ENCODE measurements at regions not wholly inside any gene's neighbourhood (a gene's known extent, or its start where the extent isn't known, plus 50 kb on each side); places are given as distances from the start of the nearest gene placed in this dataset.
"Not testable (repeated sequence)": the region's sequence is repeated elsewhere in the genome, so short reads cannot be mapped to it uniquely, and the experiment has no call there.

DNA sequence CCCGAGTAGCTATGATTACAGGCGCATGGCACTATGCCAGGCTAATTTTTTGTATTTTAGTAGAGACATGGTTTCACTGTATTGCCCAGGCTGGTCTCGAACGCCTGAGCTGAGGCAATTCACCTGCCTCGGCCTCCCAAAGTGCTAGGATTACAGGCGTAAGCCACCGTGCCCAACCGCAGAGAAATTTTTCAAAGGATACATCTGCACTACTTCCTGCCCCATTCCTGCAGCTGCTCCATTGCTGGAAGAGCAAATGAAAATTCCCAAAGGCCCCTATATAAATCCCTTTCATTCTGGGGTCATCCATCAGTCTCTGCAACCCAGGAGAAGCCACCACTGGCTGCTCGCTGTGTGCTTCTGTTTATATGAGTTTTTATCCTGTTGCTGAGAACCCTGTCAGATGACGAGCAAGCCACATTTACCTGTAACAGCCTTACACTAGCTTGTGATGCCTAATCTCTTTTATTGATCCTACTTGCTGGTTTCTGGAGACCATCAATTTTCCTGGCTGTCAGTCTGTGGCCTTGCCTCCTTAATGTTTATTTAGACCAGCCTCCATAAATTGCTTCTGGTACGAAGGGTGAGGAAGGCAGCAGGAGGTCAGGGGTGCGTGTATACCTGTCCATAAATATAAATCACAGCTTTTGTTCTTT lies 925.3 kb downstream of the TLE4 start:
- H3K4me3 ChIP-seq (ENCODE audit: low read length), result no peak overlapping the region
- TF ChIP-seq ZNF274 (IDR thresholded peaks at IDR 0.05; ENCODE audit: low read depth, low read length), result no peak

DNA sequence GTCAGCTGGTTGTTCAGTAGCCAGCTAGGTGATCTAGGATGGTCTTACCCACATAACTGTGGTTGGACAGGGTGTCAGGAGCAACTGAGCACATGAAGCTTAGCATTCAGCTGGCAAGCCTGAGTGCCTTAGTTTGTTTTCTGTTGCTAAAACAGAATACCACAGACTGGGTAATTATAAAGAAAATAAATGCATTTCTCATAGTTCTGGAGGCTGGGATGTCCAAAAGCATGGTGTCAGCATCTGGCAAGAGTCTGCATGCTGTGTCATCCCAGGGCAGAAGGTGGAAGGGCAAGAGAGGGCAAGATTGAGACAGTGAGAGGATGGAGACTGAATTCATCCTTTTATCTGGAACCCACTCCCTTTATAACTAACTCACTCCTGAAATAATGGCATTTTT lies 921.5 kb downstream of the TLE4 start:
- no peak overlapping the region for H3K4me3 ChIP-seq (ENCODE audit: low read length)
- no peak for TF ChIP-seq ZNF274 (IDR thresholded peaks at IDR 0.05; ENCODE audit: low read depth, low read length)

DNA sequence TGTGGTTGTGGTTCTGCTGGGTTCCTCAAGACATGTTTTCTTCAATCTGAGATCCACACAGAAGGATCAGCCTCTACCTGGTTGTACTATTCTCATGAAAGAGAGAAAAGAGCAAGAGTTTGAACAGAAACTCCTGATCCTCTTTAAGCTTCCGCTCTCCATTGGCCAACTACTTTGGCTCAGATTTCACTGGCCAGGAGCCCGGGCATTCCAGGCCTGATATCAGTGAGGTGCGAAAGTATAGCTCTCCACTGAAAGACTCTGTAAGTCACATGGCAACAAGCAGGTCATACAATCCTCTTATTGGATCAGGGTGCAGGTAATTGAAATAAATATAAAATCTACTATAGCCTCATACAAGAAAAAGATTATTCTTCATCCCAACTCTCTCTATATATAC lies 920.5 kb downstream of the TLE4 start:
- H3K4me3 ChIP-seq (ENCODE audit: low read length), result no peak overlapping the region
- no peak for TF ChIP-seq ZNF274 (IDR thresholded peaks at IDR 0.05; ENCODE audit: low read depth, low read length)

DNA sequence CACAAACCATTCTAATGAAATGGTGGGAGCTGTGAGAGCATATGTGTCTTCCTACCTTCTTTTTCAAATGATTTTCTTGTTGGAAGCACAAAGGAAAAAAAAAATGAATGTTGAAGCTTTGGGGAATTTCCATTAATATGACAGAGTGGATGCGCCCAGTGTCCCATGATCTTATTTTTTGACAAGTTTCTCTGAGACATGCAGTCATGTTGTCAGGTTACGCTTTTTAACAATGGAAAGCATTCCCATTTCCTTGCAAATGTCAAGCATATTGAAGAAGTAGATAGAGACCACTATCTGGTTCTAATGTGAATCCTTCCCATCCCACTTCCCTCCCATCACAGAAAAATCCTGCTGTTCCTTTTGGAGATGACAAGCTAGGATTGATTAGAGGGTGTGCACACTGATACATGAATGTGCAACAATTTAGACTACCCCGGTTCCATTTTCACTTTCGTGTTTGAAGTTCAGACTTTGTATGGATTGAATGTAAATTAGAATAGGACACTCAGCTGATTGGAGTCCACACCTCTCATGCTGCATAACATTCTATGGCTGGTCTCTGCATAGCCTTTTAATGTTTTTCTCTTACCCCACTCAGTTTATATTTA lies 919.4 kb downstream of the TLE4 start:
- TF ChIP-seq ZNF274 (IDR thresholded peaks at IDR 0.05; ENCODE audit: low read depth, low read length), result no peak
- no peak overlapping the region for H3K4me3 ChIP-seq (ENCODE audit: low read length)

DNA sequence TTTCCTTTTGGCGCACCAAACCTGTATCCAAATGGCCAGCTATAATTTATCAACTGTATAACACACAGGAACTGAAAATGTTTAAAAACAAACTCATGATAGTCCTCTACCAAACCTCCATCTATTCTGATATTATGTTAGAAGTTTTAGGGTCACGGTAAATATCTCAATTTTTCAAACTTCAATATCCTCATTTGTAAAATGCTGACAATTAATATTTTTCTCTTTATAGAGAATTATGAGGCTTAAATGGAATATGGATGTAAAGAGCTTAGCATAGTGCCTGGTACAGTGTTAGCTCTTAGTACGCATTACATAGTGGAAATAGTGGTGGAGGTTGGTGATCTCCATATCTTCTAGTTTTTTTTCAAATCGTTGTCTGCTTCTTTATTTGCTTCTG lies 917.6 kb downstream of the TLE4 start:
- TF ChIP-seq ZNF274 (IDR thresholded peaks at IDR 0.05; ENCODE audit: low read depth, low read length), result no peak
- H3K4me3 ChIP-seq (ENCODE audit: low read length), result no peak overlapping the region

DNA sequence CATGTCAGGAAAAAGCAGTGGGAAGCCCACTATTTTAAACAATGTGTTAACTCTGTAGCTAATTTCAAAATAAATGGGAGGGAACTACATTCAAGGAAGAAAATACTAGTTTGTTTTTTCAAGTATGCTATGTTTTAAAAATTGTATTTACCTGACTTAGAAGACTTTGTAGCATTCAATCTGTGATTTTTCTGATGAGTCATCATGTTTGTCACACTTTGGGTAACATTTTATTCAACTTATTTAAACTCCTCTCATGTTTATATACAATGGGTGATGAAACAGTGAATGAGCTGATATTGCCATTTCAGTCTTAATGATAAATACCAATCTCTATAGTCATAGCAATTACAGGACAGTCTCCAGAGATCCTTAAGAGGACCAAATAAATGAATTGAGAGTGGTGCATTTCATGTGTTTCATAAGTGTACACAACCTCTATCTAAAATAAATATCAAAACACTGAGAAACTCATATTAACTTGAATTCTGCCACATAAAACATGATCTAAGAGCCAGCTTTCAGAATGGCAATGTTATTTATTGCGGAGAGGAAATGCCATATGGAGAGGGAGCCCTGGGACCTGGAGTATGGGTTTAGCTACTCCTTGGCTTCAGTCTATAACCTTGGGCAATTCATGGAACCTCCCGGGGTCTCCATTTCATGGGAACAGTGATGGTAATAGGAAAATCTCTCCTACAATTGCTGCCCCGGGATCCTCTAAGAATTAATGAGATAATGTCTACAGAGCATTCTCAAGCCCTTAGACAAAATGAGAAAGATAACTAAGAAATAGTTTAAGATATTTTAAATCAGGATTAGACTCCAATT lies 913.9 kb downstream of the TLE4 start:
- no peak overlapping the region for H3K4me3 ChIP-seq (ENCODE audit: low read length)
- no peak for TF ChIP-seq ZNF274 (IDR thresholded peaks at IDR 0.05; ENCODE audit: low read depth, low read length)

DNA sequence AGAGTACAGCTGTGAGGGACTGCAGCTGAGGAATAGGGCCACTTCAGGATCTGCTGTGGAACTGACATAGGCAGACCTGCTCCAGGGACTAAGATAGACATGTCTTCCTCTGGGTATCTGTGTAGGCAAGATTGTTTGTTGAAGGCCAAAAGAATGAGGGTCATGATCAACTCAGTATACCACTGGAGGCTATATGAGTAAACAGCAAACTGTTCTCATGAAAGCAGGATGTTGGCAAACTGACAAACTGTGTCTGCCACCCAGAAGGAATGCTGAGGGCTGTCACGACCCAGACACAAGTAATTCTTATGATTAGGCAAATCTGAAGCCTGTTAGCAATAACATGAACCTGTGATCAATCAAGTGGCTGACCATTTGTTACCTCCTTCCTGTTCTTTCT lies 910.5 kb downstream of the TLE4 start:
- H3K4me3 ChIP-seq (ENCODE audit: low read length), result not testable (repeated sequence)

DNA sequence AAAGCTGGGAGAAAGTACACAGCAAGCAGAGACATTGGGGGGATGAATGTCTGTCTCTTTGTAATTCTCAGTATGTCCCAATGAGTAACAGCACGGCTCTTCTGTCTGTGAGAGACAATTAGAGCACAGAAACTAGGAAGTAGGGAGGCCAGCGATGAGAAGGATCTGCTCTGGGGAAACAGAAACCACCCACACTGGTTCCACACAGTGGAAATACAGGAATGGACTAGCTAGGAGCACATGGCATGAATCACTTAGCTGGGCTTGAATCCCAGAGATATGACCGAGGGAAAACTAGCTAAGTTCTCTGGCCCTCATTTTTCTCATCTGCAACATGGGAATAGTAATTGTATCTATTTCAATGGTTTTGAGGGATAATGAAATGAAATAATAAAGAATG lies 895.9 kb downstream of the TLE4 start:
- TF ChIP-seq ZNF274 (IDR thresholded peaks at IDR 0.05; ENCODE audit: low read depth, low read length), result no peak
- H3K4me3 ChIP-seq (ENCODE audit: low read length), result no peak overlapping the region

DNA sequence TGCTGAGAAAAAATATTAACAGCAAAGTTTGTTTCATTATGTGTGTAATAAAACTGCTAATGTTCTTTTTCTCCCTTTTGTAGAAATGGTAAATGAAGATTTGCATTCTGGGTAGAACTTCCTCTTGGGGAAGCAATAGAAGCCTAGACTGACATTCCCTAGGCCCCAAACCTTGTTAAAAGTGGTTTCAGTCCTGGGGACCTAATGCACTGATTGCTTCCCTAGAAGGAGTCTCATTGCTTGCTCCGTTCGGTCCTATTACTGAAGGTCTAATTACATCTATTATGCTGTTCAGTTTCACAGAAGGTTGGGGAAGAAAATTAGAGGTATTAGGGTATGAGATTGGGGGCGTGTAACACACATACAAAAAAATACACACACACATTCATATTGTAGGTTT lies 893.8 kb downstream of the TLE4 start:
- TF ChIP-seq ZNF274 (IDR thresholded peaks at IDR 0.05; ENCODE audit: low read depth, low read length), result no peak
- no peak overlapping the region for H3K4me3 ChIP-seq (ENCODE audit: low read length)

DNA sequence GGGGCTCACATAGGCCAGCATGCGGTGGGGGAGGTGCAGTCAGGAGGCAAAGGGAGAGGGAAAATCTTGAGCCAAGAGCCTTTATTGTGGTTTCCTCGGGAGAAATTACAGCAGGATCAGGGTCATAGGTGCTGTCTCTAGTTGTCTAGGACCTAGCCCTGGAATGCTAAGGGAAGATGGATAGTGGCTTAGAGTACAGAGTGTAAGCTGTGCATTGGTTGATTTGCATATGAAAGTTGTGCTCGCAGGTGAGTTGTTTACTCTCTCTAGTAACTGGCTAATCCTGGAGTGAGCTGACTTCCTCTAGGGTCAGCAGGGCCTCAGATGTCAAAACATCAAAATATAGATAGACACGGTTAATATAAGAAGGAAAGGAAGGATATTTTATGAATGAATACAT lies 877.7 kb downstream of the TLE4 start:
- H3K4me3 ChIP-seq (ENCODE audit: low read length), result no peak overlapping the region
- TF ChIP-seq ZNF274 (IDR thresholded peaks at IDR 0.05; ENCODE audit: low read depth, low read length), result no peak

DNA sequence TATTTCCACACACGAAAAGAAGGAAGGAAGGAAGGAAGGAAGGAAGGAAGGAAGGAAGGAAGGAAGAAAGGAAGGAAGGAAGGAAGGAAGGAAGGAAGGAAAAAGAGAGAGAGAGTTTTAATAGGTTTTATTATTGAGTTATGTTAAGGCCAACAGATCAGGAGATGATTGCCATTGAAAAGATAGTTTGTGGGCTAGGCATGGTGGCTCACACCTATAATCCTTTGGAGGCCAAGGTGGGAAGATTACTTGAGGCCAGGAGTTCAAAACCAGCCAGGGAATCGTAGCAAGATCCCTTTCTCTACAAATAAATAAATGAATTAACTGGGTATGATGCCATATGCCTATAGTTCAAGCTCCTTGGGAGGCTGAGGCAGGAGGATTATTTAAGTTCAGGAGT lies 877.2 kb downstream of the TLE4 start:
- no peak for TF ChIP-seq ZNF274 (IDR thresholded peaks at IDR 0.05; ENCODE audit: low read depth, low read length)
- no peak overlapping the region for H3K4me3 ChIP-seq (ENCODE audit: low read length)

DNA sequence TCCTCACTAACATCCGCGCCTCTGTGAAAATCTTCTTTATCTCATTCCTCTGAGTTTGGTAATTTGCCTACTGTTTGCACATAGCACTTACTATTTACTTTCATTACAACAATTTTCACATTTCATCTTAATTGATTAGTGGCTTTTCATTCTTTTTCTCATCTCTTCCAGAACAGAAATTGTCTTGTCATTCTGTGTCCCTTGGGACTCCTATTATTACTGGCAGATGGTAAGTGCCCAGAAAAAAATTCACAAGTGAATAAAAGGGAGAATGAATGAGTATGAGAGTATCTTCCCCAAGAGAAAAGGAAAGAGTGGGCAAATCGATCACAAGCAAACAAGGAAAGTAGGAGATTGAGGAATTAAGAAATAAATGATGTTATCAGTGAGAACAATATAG lies 876.1 kb downstream of the TLE4 start:
- no peak overlapping the region for H3K4me3 ChIP-seq (ENCODE audit: low read length)
- TF ChIP-seq ZNF274 (IDR thresholded peaks at IDR 0.05; ENCODE audit: low read depth, low read length), result no peak

DNA sequence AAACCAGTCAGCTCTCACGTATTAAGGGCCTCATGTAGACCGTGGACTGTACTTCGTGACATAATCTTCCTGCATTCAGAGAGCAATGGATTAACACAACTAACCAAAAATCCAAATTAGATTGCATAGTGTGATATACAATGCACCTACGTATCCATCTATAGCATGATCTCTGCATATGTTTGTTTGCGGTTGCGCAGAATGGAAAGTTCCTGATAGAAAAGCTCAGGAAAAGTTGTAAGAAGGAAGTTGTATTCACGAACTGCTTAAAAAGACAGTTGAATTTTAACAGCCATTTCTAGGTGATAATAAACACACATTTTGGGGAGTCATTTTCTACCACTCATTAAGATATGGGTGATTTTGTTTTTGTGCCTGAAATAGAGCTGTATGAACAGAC lies 869.0 kb downstream of the TLE4 start:
- TF ChIP-seq ZNF274 (IDR thresholded peaks at IDR 0.05; ENCODE audit: low read depth, low read length), result no peak
- no peak overlapping the region for H3K4me3 ChIP-seq (ENCODE audit: low read length)

DNA sequence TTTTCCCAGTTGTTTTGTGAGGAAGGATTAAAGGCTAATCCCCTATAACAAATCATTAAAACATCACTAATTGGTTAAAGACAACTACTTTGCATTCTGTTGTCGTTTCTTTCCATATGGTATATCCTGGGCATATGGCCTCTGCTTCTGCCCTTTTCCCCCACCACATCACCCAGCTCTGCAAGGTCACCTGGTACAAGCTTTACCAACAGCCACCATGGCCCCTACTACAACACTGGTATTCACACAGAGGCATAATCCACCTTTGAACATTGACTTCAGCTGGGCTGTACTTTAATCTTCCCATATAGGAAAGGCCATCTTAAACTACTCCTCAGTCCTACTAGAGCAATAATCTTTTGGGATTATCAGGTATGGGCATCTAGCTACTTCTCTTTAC lies 866.1 kb downstream of the TLE4 start:
- H3K4me3 ChIP-seq (ENCODE audit: low read length), result no peak overlapping the region
- TF ChIP-seq ZNF274 (IDR thresholded peaks at IDR 0.05; ENCODE audit: low read depth, low read length), result no peak

DNA sequence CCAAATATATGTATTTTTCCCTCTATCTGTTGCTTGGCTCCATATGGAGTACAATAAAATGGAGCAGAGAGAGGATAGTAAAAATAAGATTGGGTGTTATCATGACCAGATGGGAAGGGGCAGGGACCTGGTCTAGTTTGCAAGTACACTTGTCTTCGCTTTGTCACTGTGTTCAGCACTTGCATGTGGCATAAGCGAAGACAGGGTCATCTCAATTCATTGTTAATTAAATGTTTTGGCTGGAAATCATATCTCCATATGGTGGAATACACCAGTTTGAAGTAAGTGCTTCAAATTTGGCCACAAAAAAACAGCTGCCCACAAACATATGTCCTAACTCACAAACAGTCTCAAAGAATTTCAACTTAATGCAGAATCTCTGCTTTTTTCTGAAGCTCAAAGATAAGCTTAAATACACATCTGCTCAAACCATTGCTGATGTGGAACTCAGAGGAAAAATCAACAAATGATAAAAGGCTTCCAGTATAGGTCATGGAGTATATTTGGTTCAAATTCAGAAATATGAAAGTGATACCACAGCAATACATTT lies 865.4 kb downstream of the TLE4 start:
- no peak overlapping the region for H3K4me3 ChIP-seq (ENCODE audit: low read length)
- TF ChIP-seq ZNF274 (IDR thresholded peaks at IDR 0.05; ENCODE audit: low read depth, low read length), result no peak

Measured in GM08714 (cell line).